ENCODE measurements at regions not wholly inside any gene's neighbourhood (a gene's known extent, or its start where the extent isn't known, plus 50 kb on each side); places are given as distances from the start of the nearest gene placed in this dataset.
A peak's percentile ranks its signal among the peaks of the same experiment; 100 is the strongest.

- in situ Hi-C loops (cut with HindIII; ENCODE audit: low sequenced_read_pairs), result no loop called here
- no peak for DNase-seq (ENCODE audit: low read depth)
- TF ChIP-seq, protein P1, sequence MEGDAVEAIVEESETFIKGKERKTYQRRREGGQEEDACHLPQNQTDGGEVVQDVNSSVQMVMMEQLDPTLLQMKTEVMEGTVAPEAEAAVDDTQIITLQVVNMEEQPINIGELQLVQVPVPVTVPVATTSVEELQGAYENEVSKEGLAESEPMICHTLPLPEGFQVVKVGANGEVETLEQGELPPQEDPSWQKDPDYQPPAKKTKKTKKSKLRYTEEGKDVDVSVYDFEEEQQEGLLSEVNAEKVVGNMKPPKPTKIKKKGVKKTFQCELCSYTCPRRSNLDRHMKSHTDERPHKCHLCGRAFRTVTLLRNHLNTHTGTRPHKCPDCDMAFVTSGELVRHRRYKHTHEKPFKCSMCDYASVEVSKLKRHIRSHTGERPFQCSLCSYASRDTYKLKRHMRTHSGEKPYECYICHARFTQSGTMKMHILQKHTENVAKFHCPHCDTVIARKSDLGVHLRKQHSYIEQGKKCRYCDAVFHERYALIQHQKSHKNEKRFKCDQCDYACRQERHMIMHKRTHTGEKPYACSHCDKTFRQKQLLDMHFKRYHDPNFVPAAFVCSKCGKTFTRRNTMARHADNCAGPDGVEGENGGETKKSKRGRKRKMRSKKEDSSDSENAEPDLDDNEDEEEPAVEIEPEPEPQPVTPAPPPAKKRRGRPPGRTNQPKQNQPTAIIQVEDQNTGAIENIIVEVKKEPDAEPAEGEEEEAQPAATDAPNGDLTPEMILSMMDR (IDR thresholded peaks at IDR 0.05; ENCODE audit: low read depth, low read length, missing control alignments), result no peak
- no peak overlapping the region for H3K4me3 ChIP-seq (ENCODE audit: low read depth, low read length)
Measured at GRCh38 chr11:110989428-110990133, 255.9 kb upstream of the POU2AF2 start.

DNA sequence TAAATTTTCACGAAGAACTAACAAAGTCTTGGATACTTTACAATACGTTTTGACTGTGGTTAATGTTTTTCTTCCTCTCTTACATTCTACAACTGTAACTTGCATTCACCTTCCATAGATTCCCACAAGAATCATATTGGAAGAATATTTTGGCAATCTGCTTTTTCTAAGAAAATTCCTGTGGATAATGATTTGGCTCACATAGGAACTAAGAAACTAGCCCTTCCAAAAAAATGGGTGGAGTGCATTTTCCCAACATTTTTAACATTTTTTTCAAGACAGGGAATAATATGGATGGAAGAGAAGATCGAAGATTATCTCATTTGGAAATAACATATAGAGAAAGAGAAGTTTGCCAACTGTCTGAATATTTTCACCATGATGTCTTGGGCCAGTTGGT lies 256.9 kb upstream of the POU2AF2 start:
- no peak overlapping the region for H3K4me3 ChIP-seq (ENCODE audit: low read depth, low read length)
- in situ Hi-C loops (cut with HindIII; ENCODE audit: low sequenced_read_pairs), result no loop called here
- TF ChIP-seq, protein P1 (IDR thresholded peaks at IDR 0.05; ENCODE audit: low read depth, low read length, missing control alignments), result no peak
- no peak for DNase-seq (ENCODE audit: low read depth)

DNA sequence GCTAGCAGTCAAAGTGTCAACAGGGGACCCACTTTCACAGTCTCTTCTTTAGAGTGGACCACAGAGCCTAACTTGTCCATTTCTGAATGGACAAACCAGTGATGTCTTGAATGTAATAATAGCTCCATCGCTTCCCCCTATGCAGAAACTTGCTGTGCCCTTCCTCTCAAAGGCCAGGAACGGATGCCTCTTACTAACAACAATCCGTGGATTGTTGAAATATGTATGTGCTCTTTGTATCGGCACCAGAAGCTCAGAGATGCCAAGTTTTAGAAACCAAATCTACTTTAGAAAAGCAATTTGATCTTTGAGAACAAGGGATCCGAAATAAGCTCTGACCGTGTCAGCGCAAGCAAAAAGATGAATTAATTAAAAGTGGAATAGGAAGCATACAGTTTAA lies 259.5 kb upstream of the POU2AF2 start:
- DNase-seq (ENCODE audit: low read depth), result no peak
- in situ Hi-C loops (cut with HindIII; ENCODE audit: low sequenced_read_pairs), result no loop called here
- H3K4me3 ChIP-seq (ENCODE audit: low read depth, low read length), result no peak overlapping the region
- TF ChIP-seq, protein P1 (IDR thresholded peaks at IDR 0.05; ENCODE audit: low read depth, low read length, missing control alignments), result no peak

- no peak overlapping the region for H3K4me3 ChIP-seq (ENCODE audit: low read depth, low read length)
- TF ChIP-seq, protein P1 (IDR thresholded peaks at IDR 0.05; ENCODE audit: low read depth, low read length, missing control alignments), result no peak
- DNase-seq (ENCODE audit: low read depth), result no peak
- in situ Hi-C loops (cut with HindIII; ENCODE audit: low sequenced_read_pairs), result no loop called here
Measured at GRCh38 chr11:110985547-110985946, 260.0 kb upstream of the POU2AF2 start.

DNA sequence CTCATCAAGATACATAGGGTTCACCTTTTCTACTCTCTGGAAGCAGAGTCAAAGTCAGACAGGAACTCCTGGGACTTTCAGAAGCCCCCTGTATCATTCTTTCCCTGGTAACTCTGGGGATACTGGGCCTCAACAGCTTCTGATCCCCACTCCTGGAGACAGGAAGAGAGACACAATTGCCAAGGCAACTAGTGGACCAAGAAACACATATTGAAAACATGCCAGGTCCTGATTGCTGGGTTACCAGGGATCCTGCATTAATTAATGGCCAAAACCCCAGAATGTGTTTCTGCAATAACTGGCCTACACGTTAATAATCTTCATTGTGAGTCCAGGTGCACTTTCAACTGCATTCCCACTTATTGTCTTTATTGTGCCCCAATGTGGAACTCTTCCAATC lies 260.8 kb upstream of the POU2AF2 start:
- no peak for DNase-seq (ENCODE audit: low read depth)
- TF ChIP-seq, protein P1 (IDR thresholded peaks at IDR 0.05; ENCODE audit: low read depth, low read length, missing control alignments), result no peak
- in situ Hi-C loops (cut with HindIII; ENCODE audit: low sequenced_read_pairs), result no loop called here
- H3K4me3 ChIP-seq (ENCODE audit: low read depth, low read length), result no peak overlapping the region

DNA sequence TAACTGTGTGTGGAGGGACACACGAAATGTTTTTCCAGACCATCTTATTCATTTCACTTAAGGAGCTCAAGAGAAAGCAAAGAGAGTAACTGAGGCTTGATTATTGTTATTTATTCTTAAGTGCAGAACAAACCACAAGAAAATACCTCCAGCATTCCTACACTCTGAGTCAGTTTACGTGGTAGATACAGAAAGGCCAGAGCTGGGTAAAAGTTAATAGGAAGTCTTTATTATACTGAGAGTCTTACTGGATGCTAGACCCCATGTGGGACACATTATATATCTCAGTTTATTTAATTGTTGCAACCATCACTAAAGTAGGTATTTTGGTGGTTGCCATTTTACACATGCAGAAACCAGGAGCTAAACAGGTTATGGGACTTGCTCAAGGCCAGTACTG lies 261.4 kb upstream of the POU2AF2 start:
- DNase-seq (ENCODE audit: low read depth), result peak; percentile 78
- in situ Hi-C loops (cut with HindIII; ENCODE audit: low sequenced_read_pairs), result no loop called here
- TF ChIP-seq, protein P1 (IDR thresholded peaks at IDR 0.05; ENCODE audit: low read depth, low read length, missing control alignments), result no peak
- no peak overlapping the region for H3K4me3 ChIP-seq (ENCODE audit: low read depth, low read length)
